OCI-M1 (cell line): ENCODE measurements at regions not wholly inside any gene's neighbourhood (a gene's known extent, or its start where the extent isn't known, plus 50 kb on each side); places are given as distances from the start of the nearest gene placed in this dataset.
A peak's percentile ranks its signal among the peaks of the same experiment; 100 is the strongest.

Experiments
- DNase-seq: peaks from one replicate; lab custom pipeline; 2025; lab: John Stamatoyannopoulos, UW

DNA sequence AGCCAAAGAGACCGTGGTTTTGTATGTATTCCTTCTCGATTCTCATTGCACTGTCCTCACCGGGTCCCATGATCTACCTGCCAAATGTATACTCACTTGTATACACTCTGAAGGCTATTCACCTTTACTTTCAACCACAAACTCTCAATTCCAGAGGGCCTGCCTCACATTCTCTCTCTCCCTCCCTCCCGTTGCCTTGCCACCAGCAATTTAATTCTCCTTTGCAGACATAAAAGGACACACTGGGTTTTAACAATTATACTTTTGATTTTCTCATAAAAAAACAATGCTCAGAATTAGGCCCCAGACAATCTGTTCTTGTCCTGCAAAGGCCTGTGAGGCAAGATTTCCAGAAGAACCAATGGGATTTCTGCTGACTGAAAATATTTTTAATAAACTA, 265.1 kb upstream of the PSMD7 start:
- no peak for DNase-seq

DNA sequence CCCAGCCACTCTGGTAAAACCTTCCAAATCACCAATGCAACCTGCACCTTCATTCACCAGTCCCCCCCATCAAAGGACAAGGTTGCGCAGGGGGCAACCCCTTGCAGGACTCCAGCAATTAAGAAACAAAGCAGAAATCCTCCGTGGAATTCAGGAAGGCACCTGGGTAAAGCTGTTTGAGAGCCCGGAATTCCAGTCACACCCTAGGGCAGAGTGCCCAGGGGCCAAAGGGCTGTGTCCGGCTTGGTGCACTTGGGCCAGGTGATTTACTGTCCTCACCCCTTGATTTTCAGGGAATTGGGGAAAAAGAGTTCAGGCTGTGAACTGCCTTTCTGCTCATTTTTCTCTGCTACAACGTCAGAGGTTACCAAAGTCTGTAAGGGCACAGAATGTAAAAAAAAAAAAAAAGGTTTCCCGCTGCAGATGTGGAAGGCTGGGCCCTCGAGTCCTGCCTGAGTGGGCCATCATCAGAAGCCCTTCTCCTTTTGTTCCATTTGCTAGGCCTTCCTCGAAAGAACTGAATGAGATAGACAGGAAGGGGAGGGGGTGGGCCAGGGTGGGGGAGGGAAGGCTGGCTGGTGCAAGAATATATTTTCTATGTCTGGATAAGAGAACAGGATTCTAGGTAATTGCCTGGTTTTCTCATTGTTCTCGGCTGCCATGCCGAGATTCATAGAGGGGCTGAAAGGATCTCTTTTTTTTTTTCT, 266.5 kb upstream of the PSMD7 start:
- no peak for DNase-seq

DNA sequence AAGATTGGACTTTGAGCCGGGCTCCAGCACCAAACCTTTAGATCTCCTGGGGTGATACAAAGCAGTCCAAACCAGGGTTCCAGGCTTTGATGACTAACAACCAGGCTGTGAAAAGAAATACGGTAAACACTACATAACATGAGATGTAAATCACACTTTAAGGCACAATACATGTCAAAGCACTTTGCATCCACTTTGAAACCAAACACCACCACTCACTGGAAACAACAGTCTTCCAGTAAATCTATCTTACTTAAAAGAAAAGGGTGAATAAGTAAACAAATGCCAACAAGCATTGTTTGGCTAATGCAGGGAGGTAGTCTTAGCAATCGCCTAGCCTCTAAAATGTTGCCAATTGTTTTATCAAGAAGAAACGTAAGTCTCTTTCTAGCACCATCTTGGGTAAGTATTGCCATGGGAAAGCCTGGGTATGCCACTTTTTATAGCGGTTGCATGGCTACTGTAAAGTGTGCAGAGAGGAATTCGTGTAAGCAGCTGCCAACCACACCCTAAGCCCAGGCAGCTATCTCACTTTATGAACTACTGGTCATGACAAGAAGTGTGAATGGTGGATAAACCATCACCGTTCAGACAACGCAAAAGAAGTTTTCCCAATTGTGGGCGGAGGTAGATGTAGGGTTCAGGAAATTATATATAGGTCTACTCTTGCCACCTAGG, 267.4 kb upstream of the PSMD7 start:
- no peak for DNase-seq

DNA sequence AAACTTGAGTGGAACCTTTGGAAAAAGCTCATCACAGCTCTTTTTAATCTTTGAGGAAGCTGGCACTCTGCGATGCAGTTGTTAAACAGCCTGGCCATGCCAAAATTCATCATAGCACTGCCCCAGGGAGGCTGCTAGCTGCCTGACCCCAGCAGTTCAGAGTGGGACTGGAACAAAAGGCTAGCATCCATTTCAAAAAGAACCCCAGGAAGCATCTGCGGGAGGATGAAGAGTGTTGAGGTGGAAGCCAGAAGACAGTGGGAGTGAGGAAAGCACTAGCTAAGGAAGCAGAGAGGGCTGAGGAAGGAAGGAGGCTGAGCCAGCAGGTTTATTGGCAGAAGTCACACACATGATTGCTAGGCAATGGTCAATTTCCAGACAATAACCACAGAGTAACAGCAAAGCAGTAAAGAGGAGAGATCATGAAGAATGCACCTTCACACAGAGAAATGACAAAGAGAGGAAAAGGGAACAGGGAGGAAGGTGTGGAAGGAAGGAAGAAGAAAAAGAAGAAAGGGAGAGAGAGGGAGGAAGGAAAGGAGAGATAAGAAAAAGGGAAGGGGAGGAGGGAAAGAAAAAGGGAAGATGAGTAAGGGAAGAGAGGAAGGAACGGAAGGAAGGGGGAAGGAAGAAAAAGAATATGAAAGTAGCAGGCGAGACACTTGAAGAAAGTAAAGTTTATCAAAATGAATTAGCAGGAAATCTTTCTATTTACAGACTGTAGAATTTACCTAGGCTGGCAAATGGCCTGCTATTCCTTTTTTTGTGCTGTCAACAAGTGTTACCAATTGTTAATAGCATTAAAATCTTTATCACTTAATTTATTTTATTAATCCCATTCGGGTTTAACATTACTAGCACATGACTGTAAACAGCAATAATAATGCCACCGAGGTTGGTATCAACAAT, 270.0 kb upstream of the PSMD7 start:
- DNase-seq = no peak

DNA sequence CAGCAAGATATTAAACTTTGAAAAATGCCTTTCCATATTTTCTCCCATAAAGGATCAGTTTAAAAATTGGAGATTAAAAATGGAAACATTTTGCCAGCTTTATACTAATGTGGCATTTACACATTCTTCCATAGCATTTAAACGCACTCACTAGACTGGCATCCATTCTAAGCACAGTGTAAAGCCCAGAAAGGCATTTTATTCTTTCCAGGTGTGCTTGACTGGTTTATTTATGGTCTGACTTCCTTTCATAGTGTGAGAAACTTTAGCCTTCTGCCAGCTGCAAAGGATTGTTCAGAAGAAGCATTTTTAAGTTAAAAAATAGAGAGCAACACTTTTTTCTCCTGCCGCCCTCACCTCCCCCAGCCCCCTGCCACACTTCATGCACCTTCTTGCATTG, 271.7 kb upstream of the PSMD7 start:
- no peak for DNase-seq

GRCh38 chr16:74020095-74020670, 276.4 kb upstream of the PSMD7 start:
- DNase-seq = no peak

DNA sequence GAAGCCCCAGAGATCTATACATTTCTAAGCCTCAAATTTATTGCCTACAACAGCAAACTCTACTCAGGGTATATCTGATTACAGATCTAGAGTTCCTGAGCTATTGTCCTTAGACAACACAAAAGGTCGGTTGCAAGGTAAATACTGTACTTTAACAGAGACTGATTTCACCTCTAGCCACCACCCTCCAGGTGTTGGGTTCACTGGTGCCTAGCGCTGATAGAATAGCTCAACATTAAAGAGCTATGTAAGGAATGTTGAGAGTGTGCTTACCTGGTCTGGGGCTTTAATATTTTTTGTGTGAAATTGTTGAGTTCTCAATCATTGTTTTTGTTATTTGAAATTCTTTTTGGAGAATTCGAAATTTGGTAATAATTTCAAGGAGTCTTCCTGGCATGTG, 277.0 kb upstream of the PSMD7 start:
- no peak for DNase-seq

DNA sequence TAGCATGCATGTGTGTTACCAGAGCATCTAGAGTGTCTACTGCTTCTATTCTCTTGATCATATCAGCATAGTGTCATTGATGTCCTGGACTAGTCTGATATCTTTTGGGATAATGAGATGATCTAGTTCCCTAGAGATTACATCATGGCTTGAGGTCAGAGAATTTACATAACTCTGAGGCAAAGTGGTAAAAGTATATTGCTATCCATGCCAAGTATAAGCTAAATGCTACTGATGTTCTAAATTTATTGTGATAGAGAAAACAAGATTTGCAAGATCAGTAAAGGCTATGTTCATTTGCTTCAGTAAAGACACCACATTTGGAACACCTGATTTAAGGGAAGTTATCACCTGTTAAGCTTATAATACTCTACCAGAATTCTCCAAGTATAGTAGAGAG, 280.7 kb upstream of the PSMD7 start:
- no peak for DNase-seq

DNA sequence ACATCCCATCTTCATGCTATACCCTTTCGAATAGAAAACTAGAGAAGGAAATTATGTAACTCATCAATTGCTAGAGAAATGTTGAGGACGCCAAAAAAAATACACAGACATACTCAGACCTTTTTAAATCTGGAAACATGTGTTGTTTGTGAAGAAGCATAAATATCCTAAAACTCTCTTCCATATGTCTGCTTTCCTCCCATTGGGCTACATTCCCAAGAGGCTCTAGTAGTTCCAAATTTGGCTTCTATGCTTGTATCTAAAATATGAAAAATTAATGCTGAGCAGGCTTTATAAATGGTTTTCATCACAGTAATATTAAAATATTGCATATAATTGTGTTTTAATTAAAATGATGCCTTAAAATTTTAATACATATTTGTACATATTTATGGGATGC, 297.9 kb upstream of the PSMD7 start:
- DNase-seq = no peak

GRCh38 chr16:73997971-73998370, 298.6 kb upstream of the PSMD7 start:
- DNase-seq = no peak

DNA sequence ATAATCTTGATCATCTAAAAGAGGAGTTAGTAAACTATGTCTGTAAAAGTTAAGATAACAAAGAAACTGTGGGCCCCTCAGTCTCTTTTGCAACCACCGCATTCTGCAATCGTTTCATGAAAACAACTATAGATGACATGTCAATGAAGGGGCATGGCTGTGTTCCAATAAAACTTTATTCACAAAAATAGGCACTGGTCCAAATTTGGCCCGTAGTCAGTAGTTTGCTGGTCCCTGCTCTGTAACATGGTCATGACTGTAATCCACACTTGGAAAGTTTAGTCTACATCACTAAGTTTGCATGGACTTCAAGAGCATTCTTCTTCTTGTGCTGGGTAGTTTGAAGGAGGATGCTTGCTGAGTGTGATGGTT, 299.3 kb upstream of the PSMD7 start:
- DNase-seq = no peak

DNA sequence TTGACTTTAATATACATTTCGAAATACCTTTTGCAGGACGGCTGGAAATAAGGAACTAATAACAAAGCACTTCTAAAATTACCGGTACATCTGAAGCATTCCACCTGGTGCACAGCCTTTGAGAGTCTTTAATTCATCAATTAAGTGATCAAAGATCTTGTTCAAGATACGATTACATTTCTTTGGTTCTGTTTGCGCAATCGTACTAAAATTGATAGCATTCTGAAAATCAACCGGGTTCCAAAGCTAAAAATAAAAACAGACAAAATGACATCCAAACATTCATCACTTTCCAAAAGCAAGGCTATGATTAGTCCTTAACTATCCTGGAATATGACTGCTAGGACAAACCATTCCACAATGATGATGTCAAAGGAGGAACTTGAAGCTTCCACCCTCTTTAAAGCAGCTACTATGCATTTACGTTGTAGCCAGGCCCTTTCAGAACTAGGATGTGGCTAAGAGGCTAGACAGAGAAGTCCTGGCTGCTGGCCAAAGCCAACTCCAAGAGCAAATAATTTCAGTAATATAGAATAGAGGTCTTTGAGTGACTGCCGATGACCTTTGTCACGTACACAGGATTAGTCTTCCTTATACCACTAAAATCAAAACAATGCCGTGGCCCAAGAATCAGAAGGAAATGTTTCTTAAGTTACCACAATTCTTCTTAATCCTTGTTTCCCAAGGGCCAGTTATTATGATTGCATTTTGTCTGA, 299.8 kb upstream of the PSMD7 start:
- no peak for DNase-seq

GRCh38 chr16:73993878-73994277, 302.7 kb upstream of the PSMD7 start:
- DNase-seq = no peak

DNA sequence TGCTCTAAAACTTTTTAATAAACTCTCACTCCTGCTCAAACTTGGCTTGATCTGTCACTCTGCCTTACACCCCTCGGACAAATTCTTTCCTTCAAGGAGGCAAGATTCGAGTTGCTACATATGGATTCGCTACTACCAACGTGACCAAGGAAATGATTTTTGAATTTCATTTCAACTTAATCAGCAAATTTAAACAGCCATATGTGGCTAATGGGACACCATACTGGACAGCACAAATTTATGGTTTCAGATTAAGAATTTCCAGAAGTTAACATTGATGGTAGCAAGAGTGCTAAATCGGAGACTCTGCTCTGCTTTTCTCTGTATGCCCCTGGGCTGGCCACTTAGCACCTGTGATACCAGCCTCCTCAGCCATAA, 318.2 kb upstream of the PSMD7 start:
- DNase-seq = no peak

DNA sequence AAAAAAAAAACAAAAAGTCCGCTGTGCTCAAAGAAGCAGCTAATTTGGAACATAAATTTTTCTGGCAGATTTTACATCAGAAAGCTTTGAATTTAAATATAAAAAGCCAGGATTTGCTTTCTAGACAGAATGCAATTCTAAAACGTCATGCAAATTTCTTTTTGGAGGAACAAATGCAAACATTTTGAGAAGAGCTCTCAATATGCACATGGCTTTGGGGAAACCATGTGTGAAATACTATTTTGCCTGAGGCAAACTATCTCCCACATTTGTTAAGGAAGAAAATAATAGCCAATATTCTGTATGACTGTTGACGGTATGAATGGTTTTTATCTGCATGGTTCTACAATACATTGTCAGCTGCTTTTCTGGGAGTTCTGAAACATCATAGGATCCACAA, 320.0 kb upstream of the PSMD7 start:
- DNase-seq = no peak

DNA sequence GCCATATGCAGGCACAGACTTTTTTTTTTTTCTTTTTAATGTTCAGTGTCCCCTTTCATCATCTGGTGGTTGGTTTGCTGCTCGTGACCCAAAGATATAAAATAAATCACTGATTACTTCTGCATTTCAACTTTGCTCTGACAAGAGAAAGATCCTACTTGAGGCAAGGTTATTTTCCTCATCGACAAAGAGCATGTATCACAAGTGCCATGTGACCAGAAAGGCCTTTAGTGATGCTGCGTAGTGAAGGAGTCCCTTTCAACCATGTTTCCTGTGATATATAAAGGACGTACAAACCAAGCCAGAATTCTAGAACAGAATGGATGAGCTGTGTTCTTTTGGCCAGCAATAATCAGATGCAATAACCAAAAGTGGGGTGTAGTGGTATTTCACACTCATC, 323.4 kb upstream of the PSMD7 start:
- no peak for DNase-seq

DNA sequence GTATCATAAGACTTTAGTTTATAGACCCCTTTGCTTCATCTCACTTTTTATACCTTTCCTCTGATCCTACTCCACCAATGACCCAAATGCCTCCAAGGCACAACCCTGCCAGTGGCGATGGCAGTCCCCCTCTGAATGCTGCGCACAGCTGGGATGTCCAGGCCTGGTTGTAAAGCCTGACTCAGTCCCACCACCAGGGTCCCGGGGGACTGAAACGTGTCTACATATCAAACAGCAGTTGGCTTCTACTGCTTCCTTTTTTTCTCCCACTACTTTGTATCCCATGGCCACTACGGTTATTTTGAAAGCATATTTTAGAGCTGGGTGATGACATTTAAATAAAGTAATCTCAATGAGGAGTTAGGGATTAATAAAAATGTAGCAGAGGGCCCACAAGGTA, 329.8 kb upstream of the PSMD7 start:
- no peak for DNase-seq

DNA sequence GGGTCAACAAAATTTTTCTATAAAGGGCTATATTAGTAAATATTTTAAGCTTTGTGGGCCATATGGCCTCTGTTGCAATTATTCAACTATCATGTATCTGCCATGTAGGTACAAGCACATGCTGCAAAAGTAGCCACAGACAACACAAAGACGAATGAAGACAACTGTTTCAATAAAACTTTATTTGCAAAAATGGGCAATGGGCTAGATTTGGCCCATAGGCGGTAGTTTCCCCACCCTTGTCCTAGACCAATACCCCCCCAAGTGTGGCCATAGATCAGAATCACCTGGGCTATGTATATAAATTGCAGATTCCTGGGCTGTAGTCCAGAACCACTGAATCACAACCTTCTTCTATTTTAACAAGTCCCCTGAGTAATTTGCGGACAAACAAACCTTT, 331.0 kb upstream of the PSMD7 start:
- DNase-seq = no peak

DNA sequence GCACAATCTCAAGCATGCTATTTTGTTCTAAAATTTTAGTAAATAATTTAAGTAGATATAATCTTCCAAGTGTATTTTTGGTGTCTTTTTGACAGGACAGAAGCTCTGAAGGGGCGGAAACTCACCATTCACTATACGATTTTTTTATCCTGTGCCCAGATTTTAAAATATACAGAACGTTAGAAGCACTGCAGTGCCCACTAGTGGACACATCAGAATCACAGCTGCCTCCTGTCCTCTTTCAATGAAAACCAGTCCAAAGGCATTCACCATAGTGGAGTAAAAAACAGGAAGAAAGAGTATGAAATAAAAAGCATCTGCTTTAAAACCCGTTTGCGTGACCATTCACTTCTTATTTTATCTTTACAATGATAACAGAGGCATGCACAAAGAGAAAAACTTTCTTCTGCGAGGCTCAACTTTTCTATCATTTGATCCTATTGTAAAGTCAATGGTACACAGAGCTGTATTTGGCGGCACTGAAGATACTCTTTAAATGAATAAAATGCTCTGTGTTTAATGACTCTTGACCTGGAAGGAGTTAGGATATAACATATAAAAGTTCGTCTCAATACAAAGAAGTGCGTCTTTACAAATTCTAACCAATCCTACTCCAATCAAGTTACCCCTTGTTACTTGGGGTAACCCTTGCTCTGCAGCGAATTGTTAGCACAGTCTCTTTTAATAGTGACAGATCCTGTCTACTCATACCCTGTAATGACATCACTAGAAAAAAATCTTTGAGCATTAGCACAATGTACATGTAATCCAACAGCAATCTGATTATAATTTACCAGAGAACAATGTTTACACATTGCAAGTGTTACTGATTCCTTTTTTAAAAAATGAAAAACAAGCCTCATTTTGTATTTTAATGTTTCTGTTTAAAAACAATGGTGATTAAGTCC, 339.8 kb upstream of the PSMD7 start:
- DNase-seq = peak; percentile 84

GRCh38 chr16:73955702-73956101, 340.9 kb upstream of the PSMD7 start:
- DNase-seq = no peak

GRCh38 chr16:73955255-73955654, 341.4 kb upstream of the PSMD7 start:
- DNase-seq = no peak
